Mesenchymal stem cell (in vitro differentiated cells and primary cell): ENCODE measurements at regions not wholly inside any gene's neighbourhood (a gene's known extent, or its start where the extent isn't known, plus 50 kb on each side); places are given as distances from the start of the nearest gene placed in this dataset.

Experiments
- DNase-seq: peaks from one replicate; pipeline ENCODE4 v3.0.0-alpha.2; 2013
- H2AFZ ChIP-seq: one replicate; pipeline ENCODE4 v1.6.1; 2013; ENCODE audit warnings: low read depth, mild to moderate bottlenecking, control low read depth, inconsistent platforms, low read length, moderate library complexity
- H2AK5ac ChIP-seq: 2 replicates; pipeline ENCODE4 v1.6.1; 2013; ENCODE audit warnings: low read length, moderate library complexity, mild to moderate bottlenecking, inconsistent platforms; ENCODE audit not compliant: severe bottlenecking
- H2BK120ac ChIP-seq: one replicate; pipeline ENCODE4 v1.6.1; 2013; ENCODE audit warnings: low read depth, mild to moderate bottlenecking, inconsistent platforms, low read length, moderate library complexity
- H2BK12ac ChIP-seq, 2 experiments: one replicate each; pipeline ENCODE4 v1.6.1; 2013; ENCODE audit warnings: inconsistent platforms in 2 of 2, low read length in 2 of 2, mild to moderate bottlenecking in 2 of 2, moderate library complexity in 2 of 2, control low read depth in 1 of 2
- H2BK15ac ChIP-seq: one replicate; pipeline ENCODE4 v1.6.1; 2013; ENCODE audit warnings: mild to moderate bottlenecking, low read depth, inconsistent platforms; ENCODE audit not compliant: poor library complexity, severe bottlenecking
- H2BK5ac ChIP-seq: 2 replicates; pipeline ENCODE4 v1.6.1; 2013; ENCODE audit warnings: low read depth, mild to moderate bottlenecking, low read length, control low read depth, inconsistent platforms; ENCODE audit not compliant: poor library complexity, severe bottlenecking
- H3K14ac ChIP-seq, 2 experiments: one replicate each; pipeline ENCODE4 v1.6.1; 2013; ENCODE audit warnings: inconsistent platforms in 2 of 2, low read length in 2 of 2, control low read depth in 1 of 2, mild to moderate bottlenecking in 1 of 2, moderate library complexity in 1 of 2
- H3K18ac ChIP-seq, 2 experiments: one replicate each; pipeline ENCODE4 v1.6.1; 2013; ENCODE audit warnings: inconsistent platforms in 2 of 2, low read length in 2 of 2, control low read depth in 1 of 2, low read depth in 1 of 2, mild to moderate bottlenecking in 1 of 2
- H3K23ac ChIP-seq, 2 experiments: one replicate each; pipeline ENCODE4 v1.6.1; 2013; ENCODE audit warnings: inconsistent platforms in 2 of 2, low read length in 2 of 2, mild to moderate bottlenecking in 2 of 2, moderate library complexity in 2 of 2, control low read depth in 1 of 2
- H3K27ac ChIP-seq: 2 replicates; pipeline ENCODE4 v1.5.1; 2013; ENCODE audit warnings: mild to moderate bottlenecking, moderate library complexity, low read length, control low read depth, inconsistent platforms; ENCODE audit not compliant: poor library complexity, severe bottlenecking
- H3K27me3 ChIP-seq, 2 experiments: 2 replicates each; pipeline versions ENCODE4 v1.6.1 to v1.7.0; 2013; ENCODE audit warnings: low read length in 2 of 2, mild to moderate bottlenecking in 2 of 2, moderate library complexity in 2 of 2, control low read depth in 1 of 2, inconsistent platforms in 1 of 2; ENCODE audit not compliant: control insufficient read depth in 1 of 2, insufficient read depth in 1 of 2
- H3K36me3 ChIP-seq, 2 experiments: 2 replicates each; pipeline versions ENCODE4 v1.6.1 to v1.7.0; 2013; ENCODE audit warnings: low read length in 2 of 2, control low read depth in 1 of 2, inconsistent platforms in 1 of 2, low read depth in 1 of 2, mild to moderate bottlenecking in 1 of 2; ENCODE audit not compliant: insufficient read depth in 2 of 2, control insufficient read depth in 1 of 2
- H3K4ac ChIP-seq, 2 experiments: one replicate each; pipeline ENCODE4 v1.6.1; 2013; ENCODE audit warnings: inconsistent platforms in 2 of 2, low read length in 2 of 2, mild to moderate bottlenecking in 2 of 2, moderate library complexity in 2 of 2, control low read depth in 1 of 2, low read depth in 1 of 2
- H3K4me1 ChIP-seq: 2 replicates; pipeline ENCODE4 v1.6.1; 2013; ENCODE audit warnings: low read depth, low read length, control low read depth; ENCODE audit not compliant: control insufficient read depth, insufficient read depth
- H3K4me2 ChIP-seq: 2 replicates; pipeline ENCODE4 v1.6.1; 2013; ENCODE audit warnings: low read length, mild to moderate bottlenecking, inconsistent platforms; ENCODE audit not compliant: poor library complexity, severe bottlenecking
- H3K4me3 ChIP-seq, 2 experiments: 2 replicates each; pipeline versions ENCODE4 v1.5.1 to v1.7.0; 2013; ENCODE audit warnings: low read length in 2 of 2, mild to moderate bottlenecking in 2 of 2, control low read depth in 1 of 2, low read depth in 1 of 2; ENCODE audit not compliant: insufficient read depth in 1 of 2
- H3K79me1 ChIP-seq: replicated peaks from 2 replicates; pipeline ENCODE4 v1.6.1; 2013; ENCODE audit warnings: mild to moderate bottlenecking, control low read depth, low read length, inconsistent platforms; ENCODE audit not compliant: poor library complexity, severe bottlenecking
- H3K9ac ChIP-seq: 2 replicates; pipeline ENCODE4 v1.7.0; 2013; ENCODE audit warnings: mild to moderate bottlenecking, low read length, moderate library complexity
- H3K9me3 ChIP-seq: 2 replicates; pipeline ENCODE4 v1.7.0; 2013; ENCODE audit warnings: mild to moderate bottlenecking, low read length; ENCODE audit not compliant: control insufficient read depth
- H4K8ac ChIP-seq: one replicate; pipeline ENCODE4 v1.6.1; 2013; ENCODE audit warnings: inconsistent platforms, mild to moderate bottlenecking, low read length, moderate library complexity
- H4K91ac ChIP-seq: one replicate; pipeline ENCODE4 v1.6.1; 2013; ENCODE audit warnings: mild to moderate bottlenecking, low read length, inconsistent platforms
- WGBS: methylation state at CpG from one replicate; pipeline ENCODE4 v1.1.7; 2013; ENCODE audit warnings: mixed read lengths; 5-methylcytosine and 5-hydroxymethylcytosine counted together

DNA sequence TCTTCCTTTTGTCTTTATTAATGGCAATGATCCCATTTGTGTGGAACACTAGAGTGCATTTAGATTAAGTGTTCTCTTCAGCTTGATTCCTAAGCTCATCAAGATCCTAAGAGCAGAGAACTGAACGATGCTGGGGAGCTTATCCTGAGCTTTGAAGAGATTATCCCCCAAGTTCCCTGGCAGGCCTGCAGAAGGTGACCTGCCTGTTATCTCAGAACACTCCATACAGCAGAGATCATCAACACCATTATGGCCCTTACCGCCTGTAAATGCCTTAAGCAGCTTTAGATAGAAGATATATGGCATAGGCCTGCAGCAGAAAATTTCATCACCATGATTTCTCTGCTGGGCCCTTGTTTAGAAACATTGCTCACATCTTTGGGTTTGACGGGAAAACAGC lies 779.9 kb upstream of the MAP3K7 start:
- Histone ChIP-seq H3K36me3 (no peaks in the 10 kb centered on the region), H3K4ac (no peak overlapping the region), H3K23ac (no peak overlapping the region), H3K4me1 (no peaks in the 10 kb centered on the region), H2BK5ac (no peak overlapping the region), H4K8ac (no peak overlapping the region), H2BK12ac (no peak overlapping the region), H3K14ac (no peak overlapping the region), H3K9me3 (no peaks in the 10 kb centered on the region), H3K27me3 (no peaks in the 10 kb centered on the region), H2BK15ac (no peak overlapping the region), H3K9ac (no peak overlapping the region), H2BK120ac (no peak overlapping the region), H3K18ac (no peak overlapping the region), H3K4me3 (no peak overlapping the region), H3K27ac (no peak overlapping the region), H3K79me1 (no peaks in the 10 kb centered on the region), H4K91ac (no peak overlapping the region), H2AK5ac (no peak overlapping the region), H2AFZ (no peak overlapping the region), H3K4me2 (no peak overlapping the region)
- DNase-seq = no peak
- 43% methylated on average over 2 of the region's 3 CpGs for WGBS

DNA sequence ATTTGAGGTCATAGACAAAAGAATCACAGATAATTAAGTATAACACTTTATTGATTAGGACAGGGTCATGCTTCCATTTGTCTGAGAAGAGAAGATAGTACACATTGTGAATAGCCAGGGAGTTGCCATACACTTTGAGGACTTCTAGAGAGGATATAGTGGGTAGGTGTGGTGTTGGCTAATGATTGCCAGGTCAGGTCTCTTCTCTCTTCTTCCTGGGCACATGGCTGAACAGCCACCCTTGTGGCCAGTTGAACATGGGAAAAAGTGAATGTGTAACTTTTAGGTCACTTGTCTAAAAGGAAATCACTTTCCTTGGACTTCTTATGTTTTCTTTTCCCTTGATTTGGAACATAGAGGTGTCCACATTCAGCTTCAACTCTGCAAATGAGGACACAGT lies 772.1 kb upstream of the MAP3K7 start:
- no peak overlapping the region for H2BK120ac ChIP-seq
- H3K9me3 ChIP-seq = no peaks in the 10 kb centered on the region
- no peak overlapping the region for H2AFZ ChIP-seq
- H3K14ac ChIP-seq = no peak overlapping the region
- H3K9ac ChIP-seq = no peak overlapping the region
- no peak overlapping the region for H2BK5ac ChIP-seq
- no peak overlapping the region for H3K18ac ChIP-seq
- H3K27ac ChIP-seq = no peak overlapping the region
- H3K27me3 ChIP-seq = no peaks in the 10 kb centered on the region
- no peak overlapping the region for H4K91ac ChIP-seq
- DNase-seq = no peak
- no peaks in the 10 kb centered on the region for H3K79me1 ChIP-seq
- H2BK15ac ChIP-seq = no peak overlapping the region
- no peak overlapping the region for H2BK12ac ChIP-seq
- no peaks in the 10 kb centered on the region for H3K4me1 ChIP-seq
- no peak overlapping the region for H3K23ac ChIP-seq
- H3K4ac ChIP-seq = no peak overlapping the region
- H3K36me3 ChIP-seq = no peaks in the 10 kb centered on the region
- no peak overlapping the region for H3K4me3 ChIP-seq
- H2AK5ac ChIP-seq = no peak overlapping the region
- H4K8ac ChIP-seq = no peak overlapping the region
- H3K4me2 ChIP-seq = no peak overlapping the region

DNA sequence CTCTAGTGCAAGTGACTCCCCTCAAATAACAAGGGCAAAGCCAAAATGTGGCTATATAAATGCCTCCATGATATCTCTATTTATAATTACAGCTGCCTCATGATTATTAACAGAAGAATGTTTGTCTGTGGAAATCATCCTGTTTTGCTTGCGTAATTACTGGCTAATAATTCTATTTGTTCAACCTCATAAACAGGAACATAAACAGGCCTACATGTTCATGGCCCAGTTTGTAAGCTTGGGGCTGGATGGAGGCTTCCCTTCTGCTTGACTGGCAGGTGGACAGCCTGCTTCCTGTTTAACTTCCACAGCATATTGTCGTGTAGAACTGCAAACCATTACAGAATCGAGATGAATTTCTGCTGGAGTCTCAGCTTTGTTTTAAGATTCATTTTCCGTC lies 766.0 kb upstream of the MAP3K7 start:
- Histone ChIP-seq H2BK12ac (no peak overlapping the region), H3K27me3 (no peaks in the 10 kb centered on the region), H4K91ac (no peak overlapping the region), H2BK15ac (no peak overlapping the region), H2AFZ (no peak overlapping the region), H3K4me2 (no peak overlapping the region), H3K23ac (no peak overlapping the region), H4K8ac (no peak overlapping the region), H2BK5ac (no peak overlapping the region), H3K9ac (no peak overlapping the region), H3K79me1 (no peaks in the 10 kb centered on the region), H3K4ac (no peak overlapping the region), H3K27ac (no peak overlapping the region), H3K36me3 (no peaks in the 10 kb centered on the region), H3K4me3 (no peak overlapping the region), H3K4me1 (no peaks in the 10 kb centered on the region), H2AK5ac (no peak overlapping the region), H3K9me3 (no peaks in the 10 kb centered on the region), H3K18ac (no peak overlapping the region), H2BK120ac (no peak overlapping the region), H3K14ac (no peak overlapping the region)
- 66% methylated on average over 4 of the region's 4 CpGs for WGBS
- DNase-seq = peak; percentile 38

DNA sequence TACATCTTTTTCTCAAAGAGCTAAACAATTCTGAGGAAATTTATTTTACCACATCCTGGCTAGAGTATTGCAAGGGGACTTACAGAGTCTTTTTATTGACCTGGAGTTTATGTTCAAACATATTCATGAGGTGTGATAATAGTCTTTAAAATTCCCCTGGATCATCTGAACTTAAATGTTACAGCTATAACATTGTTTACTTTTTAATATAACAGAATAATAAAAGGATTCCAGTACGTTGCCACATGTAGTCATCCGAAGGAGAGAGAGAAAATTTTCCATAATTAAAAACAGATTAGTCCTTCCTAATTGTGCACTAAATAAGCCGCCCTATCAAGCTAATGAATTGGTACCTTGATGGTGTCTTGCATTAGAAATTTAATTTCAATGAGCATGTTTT lies 765.4 kb upstream of the MAP3K7 start:
- no peaks in the 10 kb centered on the region for H3K27me3 ChIP-seq
- no peak overlapping the region for H2AFZ ChIP-seq
- H3K9ac ChIP-seq = no peak overlapping the region
- H3K4me3 ChIP-seq = no peak overlapping the region
- H2BK12ac ChIP-seq = no peak overlapping the region
- no peaks in the 10 kb centered on the region for H3K36me3 ChIP-seq
- no peaks in the 10 kb centered on the region for H3K4me1 ChIP-seq
- H3K18ac ChIP-seq = no peak overlapping the region
- H2BK15ac ChIP-seq = no peak overlapping the region
- H3K4me2 ChIP-seq = no peak overlapping the region
- no peak overlapping the region for H4K91ac ChIP-seq
- WGBS = 80% methylated on average over 1 of the region's 3 CpGs
- no peak overlapping the region for H3K27ac ChIP-seq
- no peaks in the 10 kb centered on the region for H3K79me1 ChIP-seq
- no peak overlapping the region for H3K4ac ChIP-seq
- H2AK5ac ChIP-seq = no peak overlapping the region
- DNase-seq = no peak
- H3K23ac ChIP-seq = no peak overlapping the region
- no peak overlapping the region for H2BK5ac ChIP-seq
- no peak overlapping the region for H2BK120ac ChIP-seq
- no peak overlapping the region for H4K8ac ChIP-seq
- H3K9me3 ChIP-seq = no peaks in the 10 kb centered on the region
- no peak overlapping the region for H3K14ac ChIP-seq
